ENCODE measurements at regions not wholly inside any gene's neighbourhood (a gene's known extent, or its start where the extent isn't known, plus 50 kb on each side); places are given as distances from the start of the nearest gene placed in this dataset.

DNA sequence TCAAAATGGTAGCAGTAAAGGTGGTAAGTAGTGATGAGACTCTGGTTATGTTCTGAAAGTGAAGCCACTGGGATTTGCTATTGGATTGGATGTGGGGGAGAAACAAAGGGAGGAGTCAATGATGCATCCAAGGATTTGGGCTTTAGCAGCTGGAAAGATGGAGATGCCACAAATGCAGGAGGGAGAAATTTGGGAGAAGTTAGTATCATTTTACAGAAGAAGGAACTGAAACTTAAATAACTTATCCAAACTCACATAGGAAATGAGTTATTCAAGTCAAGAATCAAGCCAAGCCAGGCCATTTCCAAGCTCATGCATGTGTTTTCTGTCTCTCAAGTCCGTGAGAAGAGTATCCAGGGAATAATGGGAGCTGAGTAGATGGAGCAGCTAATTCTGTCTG is 155.1 kb upstream of the TNFAIP3 start:
- H3K9me3 ChIP-seq (ENCODE audit: control insufficient read depth, insufficient read depth, low read depth, low read length): no peaks in the 10 kb centered on the region
- no TSS peak for BruUV-seq (replicated peaks)
- H3K4me3 ChIP-seq (ENCODE audit: low read depth in 2 of 2, low read length in 2 of 2): no peak overlapping the region
- DNase-seq (ENCODE audit: low read depth, low spot score) (no peak), ATAC-seq (no peak)
- no peaks in the 10 kb centered on the region for H3K36me3 ChIP-seq (ENCODE audit: control insufficient read depth, insufficient read depth, low read length)
- H3K27ac ChIP-seq (ENCODE audit: low read length): no peak overlapping the region
- intact Hi-C loops (cut with micrococcal nuclease; ENCODE audit: unreplicated experiment): no loop called here
- ChIA-PET CTCF (no interaction called here), POLR2A (no interaction called here)
- peaks cover 10% of the 10 kb centered on the region; the same call in 1 of the 2 replicates for H3K4me1 ChIP-seq (ENCODE audit: control insufficient read depth, insufficient read depth, low read length)
- in situ Hi-C loops (cut with HindIII; ENCODE audit: low pct_unique_long_range_greater_than_20kb, low sequenced_read_pairs): no loop called here
- H3K27me3 ChIP-seq (ENCODE audit: control insufficient read depth, insufficient read depth, low read length): no peaks in the 10 kb centered on the region; the same call in 1 of the 2 replicates
- TF ChIP-seq, protein P1, sequence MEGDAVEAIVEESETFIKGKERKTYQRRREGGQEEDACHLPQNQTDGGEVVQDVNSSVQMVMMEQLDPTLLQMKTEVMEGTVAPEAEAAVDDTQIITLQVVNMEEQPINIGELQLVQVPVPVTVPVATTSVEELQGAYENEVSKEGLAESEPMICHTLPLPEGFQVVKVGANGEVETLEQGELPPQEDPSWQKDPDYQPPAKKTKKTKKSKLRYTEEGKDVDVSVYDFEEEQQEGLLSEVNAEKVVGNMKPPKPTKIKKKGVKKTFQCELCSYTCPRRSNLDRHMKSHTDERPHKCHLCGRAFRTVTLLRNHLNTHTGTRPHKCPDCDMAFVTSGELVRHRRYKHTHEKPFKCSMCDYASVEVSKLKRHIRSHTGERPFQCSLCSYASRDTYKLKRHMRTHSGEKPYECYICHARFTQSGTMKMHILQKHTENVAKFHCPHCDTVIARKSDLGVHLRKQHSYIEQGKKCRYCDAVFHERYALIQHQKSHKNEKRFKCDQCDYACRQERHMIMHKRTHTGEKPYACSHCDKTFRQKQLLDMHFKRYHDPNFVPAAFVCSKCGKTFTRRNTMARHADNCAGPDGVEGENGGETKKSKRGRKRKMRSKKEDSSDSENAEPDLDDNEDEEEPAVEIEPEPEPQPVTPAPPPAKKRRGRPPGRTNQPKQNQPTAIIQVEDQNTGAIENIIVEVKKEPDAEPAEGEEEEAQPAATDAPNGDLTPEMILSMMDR (IDR thresholded peaks at IDR 0.05): no peak
- no peak for TF ChIP-seq TCF7L2 (IDR thresholded peaks at IDR 0.05; ENCODE audit: low read depth, low read length)
- TF ChIP-seq POLR2AphosphoS5 (IDR thresholded peaks at IDR 0.05; ENCODE audit: low read depth, low read length): no peak
- no peak for TF ChIP-seq REST (IDR thresholded peaks at IDR 0.05; ENCODE audit: insufficient read depth in 1 of 2, low read depth in 2 of 2, low read length in 1 of 2)
- TF ChIP-seq SIN3A (IDR thresholded peaks at IDR 0.05; ENCODE audit: borderline replicate concordance, insufficient read depth, low read depth, low read length): no peak

GRCh38 chr6:137712587-137712986 is 154.5 kb upstream of the TNFAIP3 start:
- H3K4me3 ChIP-seq (ENCODE audit: low read depth in 2 of 2, low read length in 2 of 2): no peak overlapping the region
- no peaks in the 10 kb centered on the region; the same call in 1 of the 2 replicates for H3K27me3 ChIP-seq (ENCODE audit: control insufficient read depth, insufficient read depth, low read length)
- in situ Hi-C loops (cut with HindIII; ENCODE audit: low pct_unique_long_range_greater_than_20kb, low sequenced_read_pairs): no loop called here
- H3K4me1 ChIP-seq (ENCODE audit: control insufficient read depth, insufficient read depth, low read length): peaks cover 6% of the 10 kb centered on the region; the same call in 1 of the 2 replicates
- H3K9me3 ChIP-seq (ENCODE audit: control insufficient read depth, insufficient read depth, low read depth, low read length): no peaks in the 10 kb centered on the region
- intact Hi-C loops (cut with micrococcal nuclease; ENCODE audit: unreplicated experiment): no loop called here
- no peak for ATAC-seq
- ChIA-PET POLR2A (no interaction called here), CTCF (no interaction called here)
- BruUV-seq (replicated peaks): no TSS peak
- TF ChIP-seq, protein P1 (IDR thresholded peaks at IDR 0.05): no peak
- TF ChIP-seq SIN3A (IDR thresholded peaks at IDR 0.05; ENCODE audit: borderline replicate concordance, insufficient read depth, low read depth, low read length): no peak
- TF ChIP-seq REST (IDR thresholded peaks at IDR 0.05; ENCODE audit: insufficient read depth in 1 of 2, low read depth in 2 of 2, low read length in 1 of 2): no peak
- TF ChIP-seq TCF7L2 (IDR thresholded peaks at IDR 0.05; ENCODE audit: low read depth, low read length): no peak
- no peak for TF ChIP-seq POLR2AphosphoS5 (IDR thresholded peaks at IDR 0.05; ENCODE audit: low read depth, low read length)
- no peak overlapping the region for H3K27ac ChIP-seq (ENCODE audit: low read length)
- no peaks in the 10 kb centered on the region for H3K36me3 ChIP-seq (ENCODE audit: control insufficient read depth, insufficient read depth, low read length)
- DNase-seq (ENCODE audit: low read depth, low spot score): no peak

Data from Panc1 (cell line).